Stimulated activated naive CD8-positive, alpha-beta T cell treated with anti-CD3 and anti-CD28 coated beads, Interleukin-15, amount 100 ng/mL, for 72 hours (primary cell): ENCODE measurements at regions not wholly inside any gene's neighbourhood (a gene's known extent, or its start where the extent isn't known, plus 50 kb on each side); places are given as distances from the start of the nearest gene placed in this dataset.
"Not testable (repeated sequence)": the region's sequence is repeated elsewhere in the genome, so short reads cannot be mapped to it uniquely, and the experiment has no call there.

Source experiments
- ATAC-seq: fragments of 150-1000 bp; cut with Tn5 transposase; 2 replicates; pipeline ENCODE4 v1.10.0; 2021; ENCODE audit warnings: mild to moderate bottlenecking, moderate library complexity
- DNase-seq, 2 donors: peaks; one replicate each; pipeline ENCODE4 v3.0.0; 2021 to 2022
- H3K27ac Mint-ChIP-seq, 2 donors: one replicate each; pipeline ENCODE4 v1.8.0; 2022; ENCODE audit warnings: mild to moderate bottlenecking in 2 of 2, mixed read lengths in 2 of 2, moderate library complexity in 2 of 2
- H3K27me3 Mint-ChIP-seq: one replicate; pipeline ENCODE4 v1.8.0; 2022; ENCODE audit warnings: mixed read lengths
- H3K4me1 Mint-ChIP-seq: one replicate; pipeline ENCODE4 v1.8.0; 2022; ENCODE audit warnings: mild to moderate bottlenecking, mixed read lengths
- H3K4me3 Mint-ChIP-seq, 2 donors: one replicate each; pipeline ENCODE4 v1.8.0; 2022; ENCODE audit warnings: mild to moderate bottlenecking in 2 of 2, mixed read lengths in 2 of 2, moderate library complexity in 1 of 2
- H3K9me3 Mint-ChIP-seq, 2 donors: one replicate each; pipeline ENCODE4 v1.8.0; 2022; ENCODE audit warnings: mixed read lengths in 2 of 2

DNA sequence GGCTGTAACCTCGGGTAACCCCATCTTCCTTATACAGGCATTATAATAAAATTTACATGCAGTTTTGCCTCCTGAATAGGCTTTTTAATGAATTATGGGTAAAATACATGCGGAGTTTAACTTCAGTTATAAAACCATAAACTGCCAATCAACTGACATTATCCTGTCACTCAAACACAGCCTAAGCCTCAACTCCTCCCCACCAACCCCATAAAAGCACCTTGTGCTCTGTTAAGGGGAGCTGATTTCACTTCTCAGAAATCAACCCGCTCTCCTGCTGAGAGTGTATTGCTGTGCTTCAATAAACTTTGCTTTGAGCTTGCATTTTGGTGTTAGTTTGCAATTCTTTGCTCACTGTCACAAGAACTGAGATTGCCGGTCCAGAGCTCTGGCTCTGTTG is 1812.2 kb downstream of the BRINP3 start:
- ATAC-seq = no peak
- Mint-ChIP-seq H3K27ac (no peak overlapping the region), H3K4me3 (no peak overlapping the region), H3K27me3 (no peaks in the 10 kb centered on the region), H3K4me1 (no peaks in the 10 kb centered on the region), H3K9me3 (peaks cover 19 to 23% of the 10 kb centered on the region in 2 donors)
- no peak for DNase-seq

- Mint-ChIP-seq H3K27ac (peak overlapping the region in 1 of 2 donors; percentile 27), H3K27me3 (no peaks in the 10 kb centered on the region), H3K4me3 (no peak overlapping the region), H3K4me1 (no peaks in the 10 kb centered on the region), H3K9me3 (peaks cover 25 to 38% of the 10 kb centered on the region in 2 donors)
- no peak for ATAC-seq
- no peak for DNase-seq
These were observed 1809.6 kb downstream of the BRINP3 start for GRCh38 chr1:188668083-188668482.

DNA sequence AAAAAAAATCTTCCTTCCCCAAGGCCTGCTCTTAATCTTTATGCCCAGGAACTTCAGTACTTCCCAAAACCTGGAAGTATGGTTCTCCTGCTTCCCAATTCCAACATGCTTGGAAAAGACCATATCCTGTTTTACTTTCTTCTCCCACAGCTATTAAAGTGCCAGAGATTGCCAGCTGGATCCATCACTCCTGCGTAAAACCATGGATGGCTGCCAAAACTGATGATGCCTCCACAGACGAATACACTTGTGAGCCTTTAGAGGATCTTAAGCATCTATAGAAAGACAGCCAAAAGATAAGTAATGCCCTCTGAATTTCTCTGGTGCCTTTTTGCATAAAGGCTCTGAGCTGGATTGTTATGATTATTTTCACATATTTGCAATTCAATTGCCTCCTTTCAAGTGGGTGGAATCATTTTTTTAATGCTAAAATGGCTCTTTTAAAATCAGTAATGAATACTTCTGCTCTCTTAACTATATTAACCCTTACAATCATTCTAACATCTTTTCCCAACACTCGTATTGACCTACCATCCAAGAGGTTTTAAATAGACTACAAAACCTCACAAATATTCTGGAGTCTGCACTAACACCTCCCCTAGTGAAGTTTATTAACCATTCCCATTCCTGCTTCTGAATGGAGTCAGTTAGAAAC is 1807.8 kb downstream of the BRINP3 start:
- H3K27me3 Mint-ChIP-seq = no peaks in the 10 kb centered on the region
- DNase-seq (no peak), ATAC-seq (no peak)
- H3K27ac Mint-ChIP-seq = no peak overlapping the region
- peaks cover 25 to 38% of the 10 kb centered on the region in 2 donors for H3K9me3 Mint-ChIP-seq
- no peak overlapping the region for H3K4me3 Mint-ChIP-seq
- no peaks in the 10 kb centered on the region for H3K4me1 Mint-ChIP-seq

DNA sequence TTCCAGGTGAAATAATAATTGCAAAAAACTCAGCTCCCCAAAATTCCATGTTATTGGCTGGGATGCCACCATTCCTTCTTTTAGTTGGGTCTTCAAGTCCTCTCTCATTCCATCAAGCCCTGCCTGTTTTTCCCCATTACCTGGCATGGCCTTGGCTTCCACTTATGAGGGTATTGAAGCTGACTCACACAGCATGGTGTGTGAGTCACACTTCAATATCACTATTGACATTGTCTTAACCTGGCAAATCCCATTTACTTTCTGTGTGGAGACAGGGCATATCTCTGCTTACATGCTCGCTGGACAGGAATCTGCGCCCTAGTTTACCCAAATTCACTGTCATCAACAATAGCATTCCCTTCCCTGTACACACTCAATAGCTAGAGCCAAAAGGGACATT is 1806.8 kb downstream of the BRINP3 start:
- H3K27ac Mint-ChIP-seq = peak overlapping the region in 1 of 2 donors; percentile 4
- ATAC-seq = no peak

DNA sequence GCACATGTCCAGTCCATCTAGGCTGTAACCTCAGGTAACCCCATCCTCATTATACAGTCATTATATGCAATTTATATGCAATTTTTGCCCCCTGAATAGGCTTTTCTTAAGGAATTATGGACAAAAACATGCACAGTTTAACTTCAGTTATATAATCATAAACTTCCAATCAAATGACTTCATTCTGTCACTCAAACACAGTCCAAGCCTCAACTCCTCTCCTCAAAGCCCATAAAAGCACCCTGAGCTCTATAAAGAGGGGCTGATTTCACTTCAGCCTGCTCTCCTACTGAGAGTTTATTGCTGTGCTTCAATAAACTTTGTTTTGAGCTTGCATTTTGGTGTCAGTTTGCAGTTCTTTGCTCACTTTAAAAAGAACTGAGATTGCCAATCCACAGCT is 1805.5 kb downstream of the BRINP3 start:
- H3K27ac Mint-ChIP-seq = no peak overlapping the region
- ATAC-seq (no peak), DNase-seq (no peak)
- no peaks in the 10 kb centered on the region for H3K27me3 Mint-ChIP-seq
- no peaks in the 10 kb centered on the region for H3K4me1 Mint-ChIP-seq
- no peak overlapping the region for H3K4me3 Mint-ChIP-seq
- H3K9me3 Mint-ChIP-seq = peaks cover 17 to 30% of the 10 kb centered on the region in 2 donors

More for the DNA sequence above, 1806.8 kb downstream of the BRINP3 start:
- H3K4me3 Mint-ChIP-seq = no peak overlapping the region
- H3K27me3 Mint-ChIP-seq = no peaks in the 10 kb centered on the region
- DNase-seq = no peak
- H3K9me3 Mint-ChIP-seq = peaks cover 23 to 35% of the 10 kb centered on the region in 2 donors
- no peaks in the 10 kb centered on the region for H3K4me1 Mint-ChIP-seq

- no peak for ATAC-seq
- H3K27me3 Mint-ChIP-seq = no peaks in the 10 kb centered on the region
- H3K9me3 Mint-ChIP-seq = peaks cover 4 to 26% of the 10 kb centered on the region in 2 donors
- no peak overlapping the region for H3K27ac Mint-ChIP-seq
- H3K4me3 Mint-ChIP-seq = no peak overlapping the region
- no peak for DNase-seq
- no peaks in the 10 kb centered on the region for H3K4me1 Mint-ChIP-seq
These were observed 1788.1 kb downstream of the BRINP3 start for GRCh38 chr1:188689542-188689941.

GRCh38 chr1:188700116-188700515 is 1777.5 kb downstream of the BRINP3 start:
- Mint-ChIP-seq H3K9me3 (peaks cover 4 to 38% of the 10 kb centered on the region in 2 donors), H3K4me3 (no peak overlapping the region), H3K27ac (no peak overlapping the region), H3K27me3 (no peaks in the 10 kb centered on the region), H3K4me1 (no peaks in the 10 kb centered on the region)
- DNase-seq (no peak), ATAC-seq (no peak)

DNA sequence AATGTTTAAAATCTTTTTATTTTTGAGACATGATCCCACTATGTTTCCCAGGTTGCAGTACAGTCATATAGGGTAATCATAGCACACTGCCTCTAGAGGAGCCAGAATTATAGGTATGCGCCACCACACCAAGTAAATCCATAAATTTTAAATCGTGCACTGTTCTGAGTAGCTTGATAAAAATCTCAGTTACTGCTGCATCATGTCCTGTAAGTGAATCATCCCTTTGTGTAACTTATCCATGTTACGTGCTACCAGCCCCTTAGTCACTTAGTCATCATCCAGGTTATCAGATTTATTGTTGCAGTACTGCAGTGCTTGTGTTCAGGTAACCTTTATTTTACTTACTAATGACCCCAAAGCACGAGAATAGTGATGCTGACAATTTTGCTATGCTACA is 1770.9 kb downstream of the BRINP3 start:
- Mint-ChIP-seq H3K27me3 (no peaks in the 10 kb centered on the region), H3K4me3 (no peak overlapping the region), H3K4me1 (no peaks in the 10 kb centered on the region), H3K27ac (no peak overlapping the region), H3K9me3 (peaks cover 16 to 33% of the 10 kb centered on the region in 2 donors)
- DNase-seq (no peak), ATAC-seq (no peak)

- Mint-ChIP-seq H3K27me3 (no peaks in the 10 kb centered on the region), H3K27ac (no peak overlapping the region), H3K9me3 (peaks cover 12 to 24% of the 10 kb centered on the region in 2 donors), H3K4me1 (no peaks in the 10 kb centered on the region), H3K4me3 (no peak overlapping the region)
- DNase-seq (no peak), ATAC-seq (no peak)
These were observed 1768.7 kb downstream of the BRINP3 start for GRCh38 chr1:188708795-188709535.

GRCh38 chr1:188715566-188715965 is 1762.1 kb downstream of the BRINP3 start:
- Mint-ChIP-seq H3K4me1 (no peaks in the 10 kb centered on the region), H3K4me3 (no peak overlapping the region), H3K27me3 (no peaks in the 10 kb centered on the region), H3K27ac (no peak overlapping the region), H3K9me3 (peaks cover 8 to 10% of the 10 kb centered on the region in 2 donors)
- no peak for ATAC-seq
- DNase-seq = no peak

- ATAC-seq = no peak
- DNase-seq = no peak
- Mint-ChIP-seq H3K4me1 (no peaks in the 10 kb centered on the region), H3K4me3 (no peak overlapping the region), H3K27me3 (no peaks in the 10 kb centered on the region), H3K9me3 (peaks cover 10% of the 10 kb centered on the region in 2 donors), H3K27ac (no peak overlapping the region)
These were observed 1757.9 kb downstream of the BRINP3 start for GRCh38 chr1:188719735-188720134.

GRCh38 chr1:188723332-188724020 is 1754.2 kb downstream of the BRINP3 start:
- ATAC-seq = no peak
- Mint-ChIP-seq H3K4me1 (no peaks in the 10 kb centered on the region), H3K27ac (no peak overlapping the region), H3K4me3 (no peak overlapping the region), H3K27me3 (no peaks in the 10 kb centered on the region), H3K9me3 (peaks cover 7 to 10% of the 10 kb centered on the region in 2 donors)
- DNase-seq = no peak

DNA sequence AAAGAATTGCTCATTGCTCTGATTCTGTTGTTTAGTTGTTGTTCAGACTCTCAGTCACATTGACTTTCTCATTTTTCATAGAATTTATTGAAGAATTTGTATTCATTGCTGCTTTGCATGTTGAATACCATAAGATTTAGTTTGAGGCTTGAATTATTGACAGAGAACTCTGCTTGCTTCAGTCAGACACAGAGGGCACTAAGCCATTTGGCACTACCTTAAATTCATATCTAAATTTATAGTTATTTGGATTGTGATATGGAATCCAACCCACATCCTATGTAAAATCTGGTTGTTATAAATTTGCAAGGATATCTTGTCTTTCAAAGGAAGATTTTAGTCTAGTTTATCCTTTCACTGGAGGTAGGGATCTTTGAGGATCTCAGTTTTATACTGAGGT is 1748.6 kb downstream of the BRINP3 start:
- no peaks in the 10 kb centered on the region for H3K27me3 Mint-ChIP-seq
- H3K4me1 Mint-ChIP-seq = no peaks in the 10 kb centered on the region
- ATAC-seq = no peak
- peaks cover 7 to 11% of the 10 kb centered on the region in 2 donors for H3K9me3 Mint-ChIP-seq
- H3K27ac Mint-ChIP-seq = no peak overlapping the region
- DNase-seq = no peak
- no peak overlapping the region for H3K4me3 Mint-ChIP-seq

DNA sequence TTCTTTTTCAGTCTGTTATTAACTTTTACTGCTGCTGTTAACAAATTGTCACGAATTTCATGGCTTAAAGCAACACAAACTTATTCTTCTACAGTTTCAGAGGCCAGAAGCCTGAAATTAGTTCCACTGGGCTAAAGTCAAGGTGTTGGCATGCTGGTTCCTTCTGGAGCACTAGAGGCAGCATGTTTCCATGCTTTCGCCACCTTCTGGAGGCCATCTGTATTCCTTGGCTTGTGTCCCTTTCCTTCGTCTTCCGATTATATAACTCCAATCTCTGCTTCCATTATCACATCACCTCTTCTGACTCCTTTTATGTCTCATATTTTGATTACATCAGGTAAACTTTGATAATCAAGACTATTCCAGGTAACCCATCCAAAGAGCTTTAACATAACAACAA is 1742.1 kb downstream of the BRINP3 start:
- no peak for DNase-seq
- H3K27ac Mint-ChIP-seq = no peak overlapping the region
- no peak for ATAC-seq
- no peaks in the 10 kb centered on the region for H3K4me1 Mint-ChIP-seq
- peaks cover 7 to 11% of the 10 kb centered on the region in 2 donors for H3K9me3 Mint-ChIP-seq
- H3K27me3 Mint-ChIP-seq = no peaks in the 10 kb centered on the region
- no peak overlapping the region for H3K4me3 Mint-ChIP-seq

DNA sequence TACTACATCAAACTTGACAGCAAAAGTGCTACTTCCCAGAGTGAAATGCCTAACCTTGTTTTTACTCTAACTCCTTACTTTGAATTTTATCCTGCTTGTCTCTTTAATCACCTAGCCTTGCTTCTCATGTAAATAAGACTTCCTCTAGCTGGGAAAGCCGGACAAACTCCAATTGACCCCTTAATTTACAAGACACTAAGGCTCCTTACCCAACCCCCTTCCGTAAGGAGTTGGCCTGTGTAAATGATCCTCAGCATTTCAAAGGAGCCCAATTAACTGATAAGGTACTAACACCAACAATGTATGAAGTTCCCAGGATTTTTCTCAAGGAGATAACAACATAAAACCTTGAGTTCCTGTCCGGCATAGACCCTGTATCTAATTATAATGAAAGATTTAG is 1728.4 kb downstream of the BRINP3 start:
- not testable (repeated sequence) for H3K27ac Mint-ChIP-seq, H3K4me1 Mint-ChIP-seq, ATAC-seq, H3K27me3 Mint-ChIP-seq, H3K4me3 Mint-ChIP-seq, DNase-seq
- peaks cover 8 to 16% of the 10 kb centered on the region in 2 donors for H3K9me3 Mint-ChIP-seq

GRCh38 chr1:188752027-188752426 is 1725.6 kb downstream of the BRINP3 start:
- not testable (repeated sequence) for H3K4me3 Mint-ChIP-seq, H3K27me3 Mint-ChIP-seq, DNase-seq, H3K27ac Mint-ChIP-seq, H3K4me1 Mint-ChIP-seq, ATAC-seq
- H3K9me3 Mint-ChIP-seq = peaks cover 8 to 16% of the 10 kb centered on the region in 2 donors
